IMR-90 (cell line): ENCODE measurements at regions not wholly inside any gene's neighbourhood (a gene's known extent, or its start where the extent isn't known, plus 50 kb on each side); places are given as distances from the start of the nearest gene placed in this dataset.

Source experiments
- ATAC-seq: fragments of 200-7000 bp; cut with Tn5 transposase; 2 replicates; pipeline ENCODE4 v1.9.1; 2020; ENCODE audit warnings: low read depth, mild to moderate bottlenecking, moderate library complexity
- BruUV-seq: library from RNA; stranded (reverse); fragments of 400-500 nt; replicated peaks from 2 replicates; lab custom pipeline; 2021; lab: Mats Ljungman, UMichigan
- CTCF ChIA-PET: fragments of 300-600 bp; formaldehyde crosslinking; extraction: SDS; loops from one replicate; lab custom pipeline; 2021; ENCODE audit warnings: antibody characterized with exemption; lab: Yijun Ruan, JAX
- POLR2A ChIA-PET: fragments of 300-600 bp; sonication (Branson Sonifier 250); formaldehyde crosslinking; loops from one replicate; lab custom pipeline; 2022; ENCODE audit warnings: antibody characterized with exemption; ENCODE audit not compliant: unreplicated experiment; lab: Charles Lee
- DNase-seq: peaks from one replicate; pipeline ENCODE4 v3.0.0; 2013
- H2AFZ ChIP-seq: replicated peaks from 2 replicates; pipeline ENCODE3; 2013; ENCODE audit warnings: low read length, mild to moderate bottlenecking; ENCODE audit not compliant: poor library complexity
- H2AK5ac ChIP-seq: 2 replicates; pipeline ENCODE4 v1.6.1; 2013; ENCODE audit warnings: low read depth, low read length, inconsistent platforms
- H2AK9ac ChIP-seq: replicated peaks from 2 replicates; pipeline ENCODE3; 2013; ENCODE audit warnings: mild to moderate bottlenecking, low read depth, low read length, moderate library complexity; ENCODE audit not compliant: poor library complexity
- H2BK120ac ChIP-seq: 2 replicates; pipeline ENCODE4 v1.6.1; 2013; ENCODE audit warnings: low read depth, low read length, inconsistent platforms
- H2BK15ac ChIP-seq: 3 replicates; pipeline ENCODE4 v1.6.1; 2013; ENCODE audit warnings: low read depth, low read length, inconsistent platforms
- H2BK20ac ChIP-seq: 2 replicates; pipeline ENCODE4 v1.6.1; 2013; ENCODE audit warnings: low read depth, mild to moderate bottlenecking, inconsistent platforms, low read length, moderate library complexity
- H2BK5ac ChIP-seq: 2 replicates; pipeline ENCODE4 v1.6.1; 2013; ENCODE audit warnings: mild to moderate bottlenecking, low read depth, low read length, inconsistent platforms; ENCODE audit not compliant: poor library complexity, severe bottlenecking
- H3K14ac ChIP-seq: replicated peaks from 2 replicates; pipeline ENCODE4 v1.6.1; 2013; ENCODE audit warnings: low read depth, low read length, inconsistent platforms
- H3K18ac ChIP-seq: 2 replicates; pipeline ENCODE4 v1.6.1; 2013; ENCODE audit warnings: low read depth, low read length, control low read depth
- H3K23ac ChIP-seq: 2 replicates; pipeline ENCODE4 v1.6.1; 2013; ENCODE audit warnings: low read depth, low read length, inconsistent platforms
- H3K27ac ChIP-seq: 2 replicates; pipeline ENCODE4 v1.5.1; 2013; ENCODE audit warnings: mild to moderate bottlenecking, control low read depth, low read length; ENCODE audit not compliant: insufficient read depth
- H3K27me3 ChIP-seq: 2 replicates; pipeline ENCODE4 v1.6.1; 2013; ENCODE audit warnings: low read length; ENCODE audit not compliant: control insufficient read depth, insufficient read depth
- H3K36me3 ChIP-seq: 2 replicates; pipeline ENCODE4 v1.6.1; 2013; ENCODE audit warnings: low read length, mixed read lengths; ENCODE audit not compliant: control insufficient read depth, insufficient read depth
- H3K4ac ChIP-seq: 2 replicates; pipeline ENCODE4 v1.6.1; 2013; ENCODE audit warnings: low read depth, low read length, inconsistent platforms
- H3K4me1 ChIP-seq: 2 replicates; pipeline ENCODE4 v1.6.1; 2013; ENCODE audit warnings: low read length, mixed read lengths; ENCODE audit not compliant: control insufficient read depth, insufficient read depth
- H3K4me2 ChIP-seq: 2 replicates; pipeline ENCODE4 v1.6.1; 2013; ENCODE audit warnings: low read depth, mild to moderate bottlenecking, control low read depth, low read length, moderate library complexity
- H3K4me3 ChIP-seq: 2 replicates; pipeline ENCODE4 v1.5.1; 2013; ENCODE audit warnings: low read depth, mild to moderate bottlenecking, control low read depth, low read length, moderate library complexity; ENCODE audit not compliant: insufficient read depth
- H3K56ac ChIP-seq: 2 replicates; pipeline ENCODE4 v1.6.1; 2013; ENCODE audit warnings: low read length, inconsistent platforms; ENCODE audit not compliant: insufficient read depth; ENCODE audit errors: extremely low read depth
- H3K79me1 ChIP-seq, 2 experiments: 2 replicates each; pipeline ENCODE4 v1.6.1; 2013; ENCODE audit warnings: low read length in 2 of 2, inconsistent platforms in 1 of 2, low read depth in 1 of 2
- H3K9ac ChIP-seq: 2 replicates; pipeline ENCODE4 v1.6.1; 2013; ENCODE audit warnings: low read depth, low read length, control low read depth
- H3K9me1 ChIP-seq: 2 replicates; pipeline ENCODE4 v1.6.1; 2013; ENCODE audit warnings: low read length, inconsistent platforms; ENCODE audit not compliant: insufficient read depth
- H3K9me3 ChIP-seq: 2 replicates; pipeline ENCODE4 v1.6.1; 2013; ENCODE audit warnings: low read length; ENCODE audit not compliant: control insufficient read depth, insufficient read depth
- H4K20me1 ChIP-seq: 2 replicates; pipeline ENCODE4 v1.6.1; 2013; ENCODE audit warnings: low read length, inconsistent platforms; ENCODE audit not compliant: insufficient read depth
- H4K5ac ChIP-seq: 2 replicates; pipeline ENCODE4 v1.6.1; 2013; ENCODE audit warnings: mild to moderate bottlenecking, low read depth, low read length, control low read depth
- H4K8ac ChIP-seq, 2 experiments: 2 replicates each; pipeline ENCODE4 v1.6.1; 2013; ENCODE audit warnings: low read depth in 2 of 2, low read length in 2 of 2, control low read depth in 1 of 2, inconsistent platforms in 1 of 2
- H4K91ac ChIP-seq: 2 replicates; pipeline ENCODE4 v1.6.1; 2013; ENCODE audit warnings: low read depth, low read length, inconsistent platforms; ENCODE audit not compliant: insufficient read depth
- CEBPB ChIP-seq: IDR thresholded peaks from 2 replicates; pipeline ENCODE4 v1.6.1; 2012; ENCODE audit warnings: low read depth, low read length, improper control_type of control experiment
- FOS ChIP-seq: fragments of 150-350 bp; IDR thresholded peaks from 2 replicates; pipeline ENCODE4 v1.6.1; 2016; ENCODE audit warnings: low read depth, low read length
- MAFK ChIP-seq: IDR thresholded peaks from 2 replicates; pipeline ENCODE4 v1.6.1; 2012; ENCODE audit warnings: low read depth, low read length, improper control_type of control experiment
- MXI1 ChIP-seq: IDR thresholded peaks from 2 replicates; pipeline ENCODE4 v1.6.1; 2012; ENCODE audit warnings: low read depth, mild to moderate bottlenecking, low read length, moderate library complexity, borderline replicate concordance
- NFE2L2 ChIP-seq: fragments of 150-350 bp; IDR thresholded peaks from 2 replicates; pipeline ENCODE4 v1.6.1; 2016; ENCODE audit warnings: low read depth, mild to moderate bottlenecking, low read length
- POLR2A ChIP-seq: IDR thresholded peaks from 2 replicates; pipeline ENCODE4 v1.6.1; 2012; ENCODE audit warnings: mild to moderate bottlenecking, low read depth, low read length
- RCOR1 ChIP-seq: IDR thresholded peaks from 2 replicates; pipeline ENCODE4 v1.6.1; 2012; ENCODE audit warnings: mild to moderate bottlenecking, low read length, improper control_type of control experiment; ENCODE audit not compliant: insufficient replicate concordance
- WGBS, 2 experiments: methylation state at CpG; one replicate each; pipeline versions ENCODE4 v1.1.5 to v1.1.7; 2013; ENCODE audit warnings: missing lambda C conversion rate in 2 of 2; ENCODE audit not compliant: insufficient read length in 1 of 2; ENCODE audit errors: extremely low coverage in 2 of 2; 5-methylcytosine and 5-hydroxymethylcytosine counted together
- dilution Hi-C: fragments of 300-500 bp; cut with HindIII; formaldehyde crosslinking; loops from one replicate; pipeline ENCODE4 v1.14.3; 2018; ENCODE audit warnings: low sequenced_read_pairs; ENCODE audit not compliant: unreplicated experiment
- in situ Hi-C: fragments of 300-500 bp; cut with MboI; formaldehyde crosslinking; loops from 3 replicates; pipeline ENCODE4 v1.14.3; 2019; ENCODE audit warnings: low sequenced_read_pairs, inconsistent platforms, mixed read lengths
- intact Hi-C: fragments of 100-400 bp; cut with micrococcal nuclease; formaldehyde crosslinking; loops from 2 replicates; pipeline ENCODE4 v1.10.0; 2022
- TF ChIP-seq, protein P1 (sequence below): fragments of 150-350 bp; IDR thresholded peaks from 2 replicates; pipeline ENCODE4 v1.6.1; 2016; ENCODE audit warnings: low read depth, mild to moderate bottlenecking, low read length, moderate library complexity, borderline replicate concordance

- Histone ChIP-seq H3K27ac (no peak overlapping the region), H3K9ac (no peak overlapping the region), H3K4me2 (no peak overlapping the region), H2AFZ (no peak overlapping the region), H3K18ac (no peak overlapping the region), H2BK20ac (no peak overlapping the region), H3K27me3 (peaks cover 24% of the 10 kb centered on the region), H4K5ac (no peak overlapping the region), H2BK120ac (no peak overlapping the region), H3K4me3 (no peak overlapping the region), H3K23ac (no peak overlapping the region), H3K9me1 (no peaks in the 10 kb centered on the region), H2BK15ac (no peak overlapping the region), H3K36me3 (no peaks in the 10 kb centered on the region), H2AK9ac (no peak overlapping the region), H4K20me1 (no peaks in the 10 kb centered on the region), H3K4me1 (peaks cover 2% of the 10 kb centered on the region; the same call in 1 of the 2 replicates), H3K14ac (no peak overlapping the region), H3K4ac (no peak overlapping the region), H3K9me3 (0 out of 2 replicates have a peak, but pooled peaks cover 2% of the 10 kb centered on the region), H3K79me1 (no peaks in the 10 kb centered on the region), H4K91ac (no peak overlapping the region), H3K56ac (no peak overlapping the region), H4K8ac (no peak overlapping the region), H2BK5ac (no peak overlapping the region), H2AK5ac (no peak overlapping the region)
- DNase-seq (peak; percentile 21), ATAC-seq (peak; percentile 10; the same call in 1 of the 2 replicates)
- dilution Hi-C loops, result no loop called here
- no peak for TF ChIP-seq MXI1
- no peak for TF ChIP-seq CEBPB
- TF ChIP-seq, protein P1, sequence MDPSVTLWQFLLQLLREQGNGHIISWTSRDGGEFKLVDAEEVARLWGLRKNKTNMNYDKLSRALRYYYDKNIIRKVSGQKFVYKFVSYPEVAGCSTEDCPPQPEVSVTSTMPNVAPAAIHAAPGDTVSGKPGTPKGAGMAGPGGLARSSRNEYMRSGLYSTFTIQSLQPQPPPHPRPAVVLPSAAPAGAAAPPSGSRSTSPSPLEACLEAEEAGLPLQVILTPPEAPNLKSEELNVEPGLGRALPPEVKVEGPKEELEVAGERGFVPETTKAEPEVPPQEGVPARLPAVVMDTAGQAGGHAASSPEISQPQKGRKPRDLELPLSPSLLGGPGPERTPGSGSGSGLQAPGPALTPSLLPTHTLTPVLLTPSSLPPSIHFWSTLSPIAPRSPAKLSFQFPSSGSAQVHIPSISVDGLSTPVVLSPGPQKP, result no peak
- no peak for TF ChIP-seq POLR2A
- no peak for TF ChIP-seq RCOR1
- TF ChIP-seq NFE2L2, result no peak
- no peak for TF ChIP-seq FOS
- no peak for TF ChIP-seq MAFK
- no CpG with 5 or more reads among the region's 4 CpGs for WGBS, 2 experiments
- CTCF ChIA-PET, result no interaction called here
- in situ Hi-C loops, result no loop called here
- intact Hi-C loops, result no loop called here
- POLR2A ChIA-PET, result no interaction called here
- no TSS peak for BruUV-seq
Observed at GRCh38 chr11:119509282-119509841, 86.4 kb upstream of the THY1 start.
